Inferior parietal cortex (tissue), 1 donor: ENCODE measurements at regions not wholly inside any gene's neighbourhood (a gene's known extent, or its start where the extent isn't known, plus 50 kb on each side); places are given as distances from the start of the nearest gene placed in this dataset.
A peak's percentile ranks its signal among the peaks of the same experiment; 100 is the strongest.
"Not testable (repeated sequence)": the region's sequence is repeated elsewhere in the genome, so short reads cannot be mapped to it uniquely, and the experiment has no call there.

Experiments
- DNase-seq: peaks from one replicate; pipeline ENCODE4 v3.0.0-alpha.2; 2016; ENCODE audit errors: extremely low spot score

GRCh38 chr5:93359296-93359959 is 221.6 kb downstream of the NR2F1-AS1 start:
- DNase-seq: no peak

GRCh38 chr5:93358176-93358575 is 222.8 kb downstream of the NR2F1-AS1 start:
- no peak for DNase-seq

GRCh38 chr5:93357686-93358085 is 223.3 kb downstream of the NR2F1-AS1 start:
- no peak for DNase-seq

- no peak for DNase-seq
Observed at GRCh38 chr5:93355691-93356090, 225.3 kb downstream of the NR2F1-AS1 start.

- no peak for DNase-seq
Observed at GRCh38 chr5:93352186-93352585, 228.8 kb downstream of the NR2F1-AS1 start.

GRCh38 chr5:93349613-93350012 is 231.4 kb downstream of the NR2F1-AS1 start:
- no peak for DNase-seq

GRCh38 chr5:93348231-93348630 is 232.8 kb downstream of the NR2F1-AS1 start:
- no peak for DNase-seq

GRCh38 chr5:93346850-93347249 is 234.2 kb downstream of the NR2F1-AS1 start:
- not testable (repeated sequence) for DNase-seq

GRCh38 chr5:93346301-93346700 is 234.7 kb downstream of the NR2F1-AS1 start:
- no peak for DNase-seq

GRCh38 chr5:93343570-93343969 is 237.4 kb downstream of the NR2F1-AS1 start:
- DNase-seq: no peak

- DNase-seq: peak; percentile 45
Observed at GRCh38 chr5:93342563-93343061, 238.4 kb downstream of the NR2F1-AS1 start.

- DNase-seq: no peak
Observed at GRCh38 chr5:93340881-93341280, 240.1 kb downstream of the NR2F1-AS1 start.

- DNase-seq: no peak
Observed at GRCh38 chr5:93337138-93337537, 243.9 kb downstream of the NR2F1-AS1 start.

- no peak for DNase-seq
Observed at GRCh38 chr5:93336330-93337110, 244.5 kb downstream of the NR2F1-AS1 start.

- DNase-seq: no peak
Observed at GRCh38 chr5:93331863-93332262, 249.2 kb downstream of the NR2F1-AS1 start.

GRCh38 chr5:93331241-93331640 is 249.8 kb downstream of the NR2F1-AS1 start:
- no peak for DNase-seq

- DNase-seq: no peak
Observed at GRCh38 chr5:93330506-93330905, 250.5 kb downstream of the NR2F1-AS1 start.

- no peak for DNase-seq
Observed at GRCh38 chr5:93329756-93330155, 251.3 kb downstream of the NR2F1-AS1 start.

GRCh38 chr5:93328833-93329232 is 252.2 kb downstream of the NR2F1-AS1 start:
- no peak for DNase-seq

GRCh38 chr5:93327605-93328004 is 253.4 kb downstream of the NR2F1-AS1 start:
- DNase-seq: no peak

GRCh38 chr5:93325946-93326345 is 255.1 kb downstream of the NR2F1-AS1 start:
- no peak for DNase-seq

GRCh38 chr5:93322974-93323860 is 257.8 kb downstream of the NR2F1-AS1 start:
- DNase-seq: no peak
